Uterus (tissue), 2 donors: ENCODE measurements at regions not wholly inside any gene's neighbourhood (a gene's known extent, or its start where the extent isn't known, plus 50 kb on each side); places are given as distances from the start of the nearest gene placed in this dataset.

Source experiments
- POLR2A ChIP-seq, 2 donors: fragments of 450-650 bp; IDR thresholded peaks; one replicate each; pipeline ENCODE4 v1.6.1; 2016; ENCODE audit warnings: antibody characterized with exemption in 2 of 2, mild to moderate bottlenecking in 1 of 2, moderate library complexity in 1 of 2
- TF ChIP-seq, protein P1 (sequence below), 4 experiments: fragments of 200-600 bp in 2 of 4; fragments of 450-650 bp in 2 of 4; sonication (generic) in 2 of 4; IDR thresholded peaks; one replicate each; pipeline ENCODE4 v1.5.1; 2016 to 2019; ENCODE audit warnings: antibody characterized with exemption in 4 of 4, mild to moderate bottlenecking in 2 of 4, moderate library complexity in 1 of 4

DNA sequence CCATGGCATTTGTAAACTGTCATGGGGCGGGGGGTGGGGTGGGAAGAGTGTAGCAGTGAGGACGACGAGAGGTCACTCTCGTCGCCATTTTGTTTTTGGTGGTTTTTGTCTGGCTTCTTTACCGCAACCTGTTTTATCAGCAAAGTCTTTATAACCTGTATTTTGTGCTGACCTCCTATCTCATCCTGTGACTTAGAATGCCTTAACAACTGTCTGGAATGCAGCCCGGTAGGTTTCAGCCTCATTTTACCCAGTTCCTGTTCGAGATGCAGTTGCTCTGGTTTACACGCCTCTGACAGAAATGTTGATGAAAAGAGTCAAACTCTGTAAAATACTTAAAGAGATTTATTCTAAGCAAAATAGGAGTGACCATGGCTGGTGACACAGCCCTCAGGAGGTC, 852.0 kb downstream of the DACH1 start:
- TF ChIP-seq, protein P1, sequence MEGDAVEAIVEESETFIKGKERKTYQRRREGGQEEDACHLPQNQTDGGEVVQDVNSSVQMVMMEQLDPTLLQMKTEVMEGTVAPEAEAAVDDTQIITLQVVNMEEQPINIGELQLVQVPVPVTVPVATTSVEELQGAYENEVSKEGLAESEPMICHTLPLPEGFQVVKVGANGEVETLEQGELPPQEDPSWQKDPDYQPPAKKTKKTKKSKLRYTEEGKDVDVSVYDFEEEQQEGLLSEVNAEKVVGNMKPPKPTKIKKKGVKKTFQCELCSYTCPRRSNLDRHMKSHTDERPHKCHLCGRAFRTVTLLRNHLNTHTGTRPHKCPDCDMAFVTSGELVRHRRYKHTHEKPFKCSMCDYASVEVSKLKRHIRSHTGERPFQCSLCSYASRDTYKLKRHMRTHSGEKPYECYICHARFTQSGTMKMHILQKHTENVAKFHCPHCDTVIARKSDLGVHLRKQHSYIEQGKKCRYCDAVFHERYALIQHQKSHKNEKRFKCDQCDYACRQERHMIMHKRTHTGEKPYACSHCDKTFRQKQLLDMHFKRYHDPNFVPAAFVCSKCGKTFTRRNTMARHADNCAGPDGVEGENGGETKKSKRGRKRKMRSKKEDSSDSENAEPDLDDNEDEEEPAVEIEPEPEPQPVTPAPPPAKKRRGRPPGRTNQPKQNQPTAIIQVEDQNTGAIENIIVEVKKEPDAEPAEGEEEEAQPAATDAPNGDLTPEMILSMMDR (IDR thresholded peaks at IDR 0.05), result no peak
- TF ChIP-seq POLR2A (IDR thresholded peaks at IDR 0.05), result no peak
